Transverse colon (tissue), 4 donors: ENCODE measurements at regions not wholly inside any gene's neighbourhood (a gene's known extent, or its start where the extent isn't known, plus 50 kb on each side); places are given as distances from the start of the nearest gene placed in this dataset.

Experiments
- DNase-seq: peaks from one replicate; pipeline ENCODE4 v3.0.0-alpha.2; 2019
- H3K27ac ChIP-seq, 4 donors: fragments of 200-600 bp; sonication (generic); 2 replicates each; pipeline ENCODE4 v1.5.1; 2016 to 2018; ENCODE audit warnings: inconsistent platforms in 4 of 4
- H3K27me3 ChIP-seq: fragments of 200-600 bp; sonication (generic); 2 replicates; pipeline ENCODE4 v1.5.1; 2017; ENCODE audit warnings: inconsistent platforms
- H3K36me3 ChIP-seq, 4 donors: fragments of 200-600 bp; sonication (generic); 2 replicates each; pipeline ENCODE4 v1.5.1; 2017 to 2019; ENCODE audit warnings: inconsistent platforms in 4 of 4
- H3K4me1 ChIP-seq, 4 donors: fragments of 200-600 bp; sonication (generic); 2 replicates each; pipeline ENCODE4 v1.5.1; 2017 to 2020; ENCODE audit warnings: inconsistent platforms in 4 of 4
- H3K4me3 ChIP-seq, 4 donors: fragments of 200-600 bp; sonication (generic); 1 replicate in 1 of 4; 2 replicates in 3 of 4; pipeline versions ENCODE4 v1.5.1 to v1.6.1; 2017 to 2019; ENCODE audit warnings: inconsistent platforms in 4 of 4
- H3K9me3 ChIP-seq, 2 donors: fragments of 200-600 bp; sonication (generic); 2 replicates each; pipeline ENCODE4 v1.5.1; 2017 to 2019; ENCODE audit warnings: inconsistent platforms in 2 of 2
- CTCF ChIP-seq, 5 experiments: fragments of 200-600 bp in 3 of 5; fragments of 450-650 bp in 2 of 5; sonication (generic) in 3 of 5; IDR thresholded peaks; 1 replicate in 2 of 5; 2 replicates in 3 of 5; pipeline ENCODE4 v1.5.1; 2016 to 2017; ENCODE audit warnings: antibody characterized with exemption in 5 of 5, inconsistent platforms in 3 of 5, mild to moderate bottlenecking in 2 of 5, moderate library complexity in 1 of 5
- EP300 ChIP-seq: sonication (generic); formaldehyde crosslinking; IDR thresholded peaks from one replicate; pipeline ENCODE4 v1.6.1; 2017; ENCODE audit warnings: antibody characterized with exemption, low read depth
- POLR2A ChIP-seq: fragments of 450-650 bp; IDR thresholded peaks from one replicate; pipeline ENCODE4 v1.6.1; 2016; ENCODE audit warnings: antibody characterized with exemption, mild to moderate bottlenecking, moderate library complexity
- POLR2AphosphoS5 ChIP-seq, 3 donors: sonication (generic); formaldehyde crosslinking; IDR thresholded peaks; one replicate each; pipeline ENCODE4 v1.6.1; 2016; ENCODE audit warnings: antibody characterized with exemption in 3 of 3
- WGBS, 2 donors: methylation state at CpG; one replicate each; pipeline ENCODE4 v1.1.5; 2018; ENCODE audit warnings: low coverage in 1 of 2; 5-methylcytosine and 5-hydroxymethylcytosine counted together
- in situ Hi-C, 4 donors: fragments of 200-750 bp; cut with MboI; loops; one replicate each; pipeline versions ENCODE4 v1.15.0 to v1.15.1; 2017; ENCODE audit warnings: low sequenced_read_pairs in 3 of 4, low pct_ligation_motif_present in 1 of 4, low pct_unique_long_range_greater_than_20kb in 1 of 4
- intact Hi-C: fragments of 100-400 bp; cut with DNase I; formaldehyde crosslinking; loops from one replicate; pipeline ENCODE4 v1.15.1; 2023; ENCODE audit warnings: low total_unique reads

GRCh38 chr3:90015688-90016356 lies 908.4 kb downstream of the EPHA3 start:
- H3K9me3 ChIP-seq = no peaks in the 10 kb centered on the region
- no peaks in the 10 kb centered on the region for H3K36me3 ChIP-seq
- no peak overlapping the region for H3K27ac ChIP-seq
- intact Hi-C loops (no loop called here), in situ Hi-C loops (no loop called here)
- no peak for DNase-seq
- H3K4me3 ChIP-seq = no peak overlapping the region
- TF ChIP-seq EP300 (no peak), CTCF (IDR thresholded peaks at IDR 0.05) (no peak), POLR2AphosphoS5 (IDR thresholded peaks at IDR 0.05) (no peak), POLR2A (no peak)
- H3K4me1 ChIP-seq = no peaks in the 10 kb centered on the region
- H3K27me3 ChIP-seq = no peaks in the 10 kb centered on the region
- WGBS, 2 donors = 21 to 41% methylated on average over 2 to 4 of the region's 4 CpGs

GRCh38 chr3:90016555-90016954 lies 909.1 kb downstream of the EPHA3 start:
- 55 to 76% methylated on average over 2 to 4 of the region's 4 CpGs for WGBS, 2 donors
- no peak for TF ChIP-seq CTCF (IDR thresholded peaks at IDR 0.05)
- no peak for TF ChIP-seq POLR2A
- TF ChIP-seq EP300 = no peak
- TF ChIP-seq POLR2AphosphoS5 (IDR thresholded peaks at IDR 0.05) = no peak
- intact Hi-C loops (no loop called here), in situ Hi-C loops (no loop called here)
- H3K4me1 ChIP-seq = no peaks in the 10 kb centered on the region
- H3K4me3 ChIP-seq = no peak overlapping the region
- no peaks in the 10 kb centered on the region for H3K9me3 ChIP-seq
- no peak for DNase-seq
- no peak overlapping the region for H3K27ac ChIP-seq
- no peaks in the 10 kb centered on the region for H3K27me3 ChIP-seq
- H3K36me3 ChIP-seq = no peaks in the 10 kb centered on the region

- 44 to 93% methylated on average over 1 of the region's 1 CpG for WGBS, 2 donors
- no peak overlapping the region for H3K4me3 ChIP-seq
- in situ Hi-C loops (no loop called here), intact Hi-C loops (no loop called here)
- no peak for TF ChIP-seq CTCF (IDR thresholded peaks at IDR 0.05)
- TF ChIP-seq POLR2A = no peak
- TF ChIP-seq EP300 = no peak
- no peak for TF ChIP-seq POLR2AphosphoS5 (IDR thresholded peaks at IDR 0.05)
- H3K4me1 ChIP-seq = no peaks in the 10 kb centered on the region
- no peaks in the 10 kb centered on the region for H3K36me3 ChIP-seq
- H3K27me3 ChIP-seq = no peaks in the 10 kb centered on the region
- H3K9me3 ChIP-seq = no peaks in the 10 kb centered on the region
- no peak for DNase-seq
- H3K27ac ChIP-seq = no peak overlapping the region
Measured at GRCh38 chr3:90018779-90019178, 911.4 kb downstream of the EPHA3 start.

GRCh38 chr3:90025019-90025418 lies 917.6 kb downstream of the EPHA3 start:
- in situ Hi-C loops (no loop called here), intact Hi-C loops (no loop called here)
- TF ChIP-seq CTCF (IDR thresholded peaks at IDR 0.05) (no peak), POLR2A (no peak), POLR2AphosphoS5 (IDR thresholded peaks at IDR 0.05) (no peak), EP300 (no peak)
- H3K4me1 ChIP-seq = no peaks in the 10 kb centered on the region
- no peak overlapping the region for H3K27ac ChIP-seq
- no peaks in the 10 kb centered on the region for H3K36me3 ChIP-seq
- no peaks in the 10 kb centered on the region for H3K9me3 ChIP-seq
- H3K27me3 ChIP-seq = no peaks in the 10 kb centered on the region
- no peak overlapping the region for H3K4me3 ChIP-seq
- DNase-seq = no peak
- WGBS, 2 donors = 60 to 61% methylated on average over 2 of the region's 2 CpGs
